CD14-positive monocyte (primary cell): ENCODE measurements at regions not wholly inside any gene's neighbourhood (a gene's known extent, or its start where the extent isn't known, plus 50 kb on each side); places are given as distances from the start of the nearest gene placed in this dataset.

ENCODE experiments used
- DNase-seq, 3 donors: peaks; one replicate each; pipeline ENCODE4 v3.0.0-alpha.2; 2011 to 2022
- H2AFZ ChIP-seq: 2 replicates; pipeline ENCODE4 v1.6.0; 2012; ENCODE audit warnings: mild to moderate bottlenecking, low read depth, low read length, inconsistent platforms; ENCODE audit not compliant: insufficient read depth, poor library complexity, severe bottlenecking
- H3K27ac ChIP-seq, 2 donors: 1 replicate in 1 of 2; 2 replicates in 1 of 2; pipeline ENCODE4 v1.5.1; 2012 to 2013; ENCODE audit warnings: low read length in 2 of 2, control low read depth in 1 of 2, inconsistent platforms in 1 of 2, low read depth in 1 of 2, mild to moderate bottlenecking in 1 of 2
- H3K27me3 ChIP-seq, 2 donors: one replicate each; pipeline versions ENCODE4 v1.6.0 to v1.6.1; 2011 to 2013; ENCODE audit warnings: low read length in 2 of 2; ENCODE audit not compliant: control insufficient read depth in 2 of 2, insufficient read depth in 2 of 2
- H3K36me3 ChIP-seq, 2 donors: replicated peaks in 1 of 2; 1 replicate in 1 of 2; 2 replicates in 1 of 2; pipeline versions ENCODE4 v1.5.1 to v1.6.1; 2012 to 2013; ENCODE audit warnings: low read length in 2 of 2, control low read depth in 1 of 2, inconsistent platforms in 1 of 2, mild to moderate bottlenecking in 1 of 2; ENCODE audit not compliant: insufficient read depth in 2 of 2, control insufficient read depth in 1 of 2
- H3K4me1 ChIP-seq, 2 donors: 1 replicate in 1 of 2; 2 replicates in 1 of 2; pipeline versions ENCODE4 v1.5.1 to v1.6.1; 2012 to 2013; ENCODE audit warnings: low read length in 2 of 2, control low read depth in 1 of 2, inconsistent platforms in 1 of 2, mild to moderate bottlenecking in 1 of 2, moderate library complexity in 1 of 2; ENCODE audit not compliant: insufficient read depth in 2 of 2, control insufficient read depth in 1 of 2
- H3K4me2 ChIP-seq: replicated peaks from 2 replicates; pipeline ENCODE3; 2012; ENCODE audit warnings: low read length, moderate library complexity, mild to moderate bottlenecking; ENCODE audit not compliant: poor library complexity, severe bottlenecking; ENCODE audit errors: extremely low read depth
- H3K4me3 ChIP-seq, 3 experiments: fragments of 200-600 bp in 1 of 3; sonication (generic) in 1 of 3; replicated peaks in 1 of 3; 1 replicate in 2 of 3; 2 replicates in 1 of 3; pipeline ENCODE4 v1.5.1; 2011 to 2013; ENCODE audit warnings: low read length in 3 of 3, mild to moderate bottlenecking in 3 of 3, control low read depth in 2 of 3, low read depth in 2 of 3, inconsistent platforms in 1 of 3, moderate library complexity in 1 of 3
- H3K79me2 ChIP-seq: 2 replicates; pipeline ENCODE4 v1.6.0; 2012; ENCODE audit warnings: mild to moderate bottlenecking, control low read depth, inconsistent platforms, low read length, moderate library complexity; ENCODE audit not compliant: insufficient read depth
- H3K9ac ChIP-seq: 2 replicates; pipeline ENCODE4 v1.6.0; 2017; ENCODE audit warnings: low read length, mild to moderate bottlenecking; ENCODE audit not compliant: insufficient read depth, poor library complexity, severe bottlenecking
- H3K9me3 ChIP-seq, 2 donors: replicated peaks in 1 of 2; 1 replicate in 1 of 2; 2 replicates in 1 of 2; pipeline versions ENCODE4 v1.5.1 to v1.6.1; 2012 to 2013; ENCODE audit warnings: low read length in 2 of 2, control low read depth in 1 of 2; ENCODE audit not compliant: control insufficient read depth in 1 of 2, insufficient read depth in 1 of 2
- H4K20me1 ChIP-seq: 2 replicates; pipeline ENCODE4 v1.6.0; 2012; ENCODE audit warnings: mild to moderate bottlenecking, low read length, control low read depth, moderate library complexity; ENCODE audit not compliant: insufficient read depth
- H3K27ac Mint-ChIP-seq, 7 donors: one replicate each; pipeline ENCODE4 v1.8.0; 2020; ENCODE audit warnings: mild to moderate bottlenecking in 7 of 7, mixed read lengths in 7 of 7, moderate library complexity in 6 of 7, inconsistent platforms in 2 of 7
- H3K27me3 Mint-ChIP-seq, 3 donors: one replicate each; pipeline ENCODE4 v1.8.0; 2021 to 2022; ENCODE audit warnings: low read depth in 3 of 3, mild to moderate bottlenecking in 3 of 3, mixed read lengths in 3 of 3, moderate library complexity in 3 of 3, inconsistent platforms in 1 of 3
- H3K36me3 Mint-ChIP-seq, 2 donors: one replicate each; pipeline ENCODE4 v1.8.0; 2020; ENCODE audit warnings: mixed read lengths in 2 of 2, inconsistent platforms in 1 of 2, mild to moderate bottlenecking in 1 of 2
- H3K4me1 Mint-ChIP-seq: one replicate; pipeline ENCODE4 v1.8.0; 2020; ENCODE audit warnings: mild to moderate bottlenecking, mixed read lengths
- H3K4me3 Mint-ChIP-seq, 2 donors: one replicate each; pipeline ENCODE4 v1.8.0; 2020; ENCODE audit warnings: mild to moderate bottlenecking in 2 of 2, mixed read lengths in 2 of 2, moderate library complexity in 1 of 2
- H3K9me3 Mint-ChIP-seq, 7 donors: one replicate each; pipeline ENCODE4 v1.8.0; 2020 to 2022; ENCODE audit warnings: mixed read lengths in 7 of 7, mild to moderate bottlenecking in 6 of 7, moderate library complexity in 6 of 7, inconsistent platforms in 2 of 7
- CTCF ChIP-seq: fragments of 200-600 bp; IDR thresholded peaks from one replicate; pipeline ENCODE4 v1.8.0; 2022; ENCODE audit warnings: antibody characterized with exemption, mild to moderate bottlenecking
- WGBS: methylation state at CpG from one replicate; pipeline ENCODE4 v1.1.5; 2013; ENCODE audit warnings: missing lambda C conversion rate; ENCODE audit not compliant: insufficient coverage; 5-methylcytosine and 5-hydroxymethylcytosine counted together
- intact Hi-C, 2 donors: fragments of 100-400 bp; cut with micrococcal nuclease; formaldehyde crosslinking; loops; one replicate each; pipeline versions ENCODE4 v1.15.0 to v1.15.1; 2023

- no peak overlapping the region for H3K4me3 ChIP-seq
- no peaks in the 10 kb centered on the region for H3K27me3 Mint-ChIP-seq
- intact Hi-C loops: no loop called here
- no peaks in the 10 kb centered on the region for H3K79me2 ChIP-seq
- H3K9me3 Mint-ChIP-seq: peaks cover 0 to 11% (median 2%) of the 10 kb centered on the region in 7 donors
- no peaks in the 10 kb centered on the region for H3K36me3 ChIP-seq
- no peak for DNase-seq
- H3K36me3 Mint-ChIP-seq: no peaks in the 10 kb centered on the region
- no peaks in the 10 kb centered on the region for H3K4me1 Mint-ChIP-seq
- H3K4me1 ChIP-seq: no peaks in the 10 kb centered on the region
- H3K4me2 ChIP-seq: no peak overlapping the region
- H3K27ac Mint-ChIP-seq: no peak overlapping the region
- H3K27ac ChIP-seq: no peak overlapping the region
- H3K9me3 ChIP-seq: peaks cover 0 to 4% of the 10 kb centered on the region in 2 donors
- TF ChIP-seq CTCF: no peak
- H3K27me3 ChIP-seq: no peaks in the 10 kb centered on the region
- H4K20me1 ChIP-seq: no peaks in the 10 kb centered on the region
- no peak overlapping the region for H3K9ac ChIP-seq
- WGBS: no CpG with 5 or more reads among the region's 1 CpG
- no peak overlapping the region for H3K4me3 Mint-ChIP-seq
- H2AFZ ChIP-seq: no peak overlapping the region
Measured at GRCh38 chr2:13662055-13662454, 945.3 kb downstream of the TRIB2 start.

DNA sequence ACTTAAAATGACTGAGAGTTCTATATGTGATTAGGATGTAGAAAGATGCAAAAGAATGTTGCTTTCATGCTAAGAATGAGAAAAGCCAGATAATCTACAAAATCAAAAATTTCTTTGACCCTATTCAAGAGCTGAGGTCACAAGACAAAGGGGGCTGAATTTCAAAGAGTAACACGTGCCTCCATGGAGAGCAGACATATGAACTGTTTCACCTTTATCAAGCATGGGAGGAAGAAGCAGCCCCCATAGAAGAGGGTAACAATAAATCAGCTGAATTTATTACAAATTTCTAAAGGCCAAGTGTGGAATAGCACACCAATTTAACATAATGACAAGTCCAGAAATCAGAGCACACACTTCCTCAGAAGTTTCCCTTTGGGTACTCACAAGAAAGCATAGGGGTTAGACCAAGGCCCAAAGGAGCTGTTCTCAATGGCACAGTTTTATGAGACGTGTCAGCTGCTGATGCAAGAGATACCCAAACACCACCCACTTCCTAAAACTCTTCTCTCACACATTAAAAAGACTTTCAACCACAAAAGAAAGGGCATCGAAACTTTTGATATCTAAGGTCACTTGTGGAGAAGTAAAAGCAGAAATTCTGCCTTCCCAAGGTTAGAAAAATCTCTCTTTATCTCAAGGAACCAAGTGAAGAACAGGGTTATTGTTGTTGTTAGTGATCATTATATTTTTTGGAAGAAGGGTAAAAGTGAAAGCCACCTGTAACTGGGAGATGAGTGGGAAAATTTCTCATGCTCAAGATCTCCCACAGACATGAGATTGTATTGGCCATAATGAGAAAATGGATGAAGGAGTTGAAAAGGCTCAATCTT is 950.1 kb downstream of the TRIB2 start:
- no peaks in the 10 kb centered on the region for H3K27me3 Mint-ChIP-seq
- no peaks in the 10 kb centered on the region for H3K4me1 ChIP-seq
- no peak overlapping the region for H3K4me2 ChIP-seq
- H3K9me3 Mint-ChIP-seq: peaks cover 0 to 12% (median 2%) of the 10 kb centered on the region in 7 donors
- WGBS: 43% methylated on average over 1 of the region's 3 CpGs
- H3K4me3 ChIP-seq: no peak overlapping the region
- no peak overlapping the region for H3K4me3 Mint-ChIP-seq
- H3K9ac ChIP-seq: no peak overlapping the region
- no peaks in the 10 kb centered on the region for H3K36me3 Mint-ChIP-seq
- H4K20me1 ChIP-seq: no peaks in the 10 kb centered on the region
- no peak for DNase-seq
- no peak overlapping the region for H3K27ac Mint-ChIP-seq
- intact Hi-C loops: no loop called here
- H3K27ac ChIP-seq: no peak overlapping the region
- H2AFZ ChIP-seq: no peak overlapping the region
- no peaks in the 10 kb centered on the region for H3K36me3 ChIP-seq
- no peaks in the 10 kb centered on the region for H3K79me2 ChIP-seq
- H3K4me1 Mint-ChIP-seq: no peaks in the 10 kb centered on the region
- no peak for TF ChIP-seq CTCF
- H3K27me3 ChIP-seq: no peaks in the 10 kb centered on the region
- H3K9me3 ChIP-seq: peaks cover 0 to 4% of the 10 kb centered on the region in 2 donors
